ENCODE measurements at regions not wholly inside any gene's neighbourhood (a gene's known extent, or its start where the extent isn't known, plus 50 kb on each side); places are given as distances from the start of the nearest gene placed in this dataset.
"Not testable (repeated sequence)": the region's sequence is repeated elsewhere in the genome, so short reads cannot be mapped to it uniquely, and the experiment has no call there.

- no peak for DNase-seq (ENCODE audit: low read depth in 2 of 2)
Observed at GRCh38 chr4:104549736-104550135, 55.0 kb upstream of the CXXC4 start.

GRCh38 chr4:104559502-104559901 lies 64.8 kb upstream of the CXXC4 start:
- no peak for DNase-seq (ENCODE audit: low read depth in 2 of 2)

- DNase-seq (ENCODE audit: low read depth in 2 of 2): no peak
Observed at GRCh38 chr4:104571341-104571740, 76.6 kb upstream of the CXXC4 start.

GRCh38 chr4:104574371-104574770 lies 79.7 kb upstream of the CXXC4 start:
- no peak for DNase-seq (ENCODE audit: low read depth in 2 of 2)

- DNase-seq (ENCODE audit: low read depth in 2 of 2): no peak
Observed at GRCh38 chr4:104575278-104575677, 80.6 kb upstream of the CXXC4 start.

- no peak for DNase-seq (ENCODE audit: low read depth in 2 of 2)
Observed at GRCh38 chr4:104577405-104577804, 82.7 kb upstream of the CXXC4 start.

- not testable (repeated sequence) for DNase-seq (ENCODE audit: low read depth in 2 of 2)
Observed at GRCh38 chr4:104581476-104581875, 86.8 kb upstream of the CXXC4 start.

GRCh38 chr4:104582056-104582455 lies 87.4 kb upstream of the CXXC4 start:
- not testable (repeated sequence) for DNase-seq (ENCODE audit: low read depth in 2 of 2)

GRCh38 chr4:104589264-104589868 lies 94.7 kb upstream of the CXXC4 start:
- DNase-seq (ENCODE audit: low read depth in 2 of 2): no peak

- DNase-seq (ENCODE audit: low read depth in 2 of 2): no peak
Observed at GRCh38 chr4:104591510-104591911, 96.8 kb upstream of the CXXC4 start.

- no peak for DNase-seq (ENCODE audit: low read depth in 2 of 2)
Observed at GRCh38 chr4:104592183-104592582, 97.5 kb upstream of the CXXC4 start.

- DNase-seq (ENCODE audit: low read depth in 2 of 2): no peak
Observed at GRCh38 chr4:104593019-104593418, 98.3 kb upstream of the CXXC4 start.

GRCh38 chr4:104596189-104596588 lies 101.5 kb upstream of the CXXC4 start:
- no peak for DNase-seq (ENCODE audit: low read depth in 2 of 2)

GRCh38 chr4:104615496-104615895 lies 120.8 kb upstream of the CXXC4 start:
- DNase-seq (ENCODE audit: low read depth in 2 of 2): no peak

GRCh38 chr4:104615926-104616325 lies 121.2 kb upstream of the CXXC4 start:
- no peak for DNase-seq (ENCODE audit: low read depth in 2 of 2)

- DNase-seq (ENCODE audit: low read depth in 2 of 2): no peak
Observed at GRCh38 chr4:104616401-104616820, 121.7 kb upstream of the CXXC4 start.

GRCh38 chr4:104625706-104626105 lies 131.0 kb upstream of the CXXC4 start:
- DNase-seq (ENCODE audit: low read depth in 2 of 2): no peak

- no peak for DNase-seq (ENCODE audit: low read depth in 2 of 2)
Observed at GRCh38 chr4:104629601-104630000, 134.9 kb upstream of the CXXC4 start.

- no peak for DNase-seq (ENCODE audit: low read depth in 2 of 2)
Observed at GRCh38 chr4:104630272-104630671, 135.6 kb upstream of the CXXC4 start.

- no peak for DNase-seq (ENCODE audit: low read depth in 2 of 2)
Observed at GRCh38 chr4:104631000-104631399, 136.3 kb upstream of the CXXC4 start.

GRCh38 chr4:104641418-104641817 lies 146.7 kb upstream of the CXXC4 start:
- no peak for DNase-seq (ENCODE audit: low read depth in 2 of 2)

- no peak for DNase-seq (ENCODE audit: low read depth in 2 of 2)
Observed at GRCh38 chr4:104642521-104642920, 147.8 kb upstream of the CXXC4 start.

GRCh38 chr4:104643805-104644204 lies 149.1 kb upstream of the CXXC4 start:
- no peak for DNase-seq (ENCODE audit: low read depth in 2 of 2)

GRCh38 chr4:104649631-104650030 lies 154.9 kb upstream of the CXXC4 start:
- DNase-seq (ENCODE audit: low read depth in 2 of 2): no peak
